GM23338 (cell line): ENCODE measurements at regions not wholly inside any gene's neighbourhood (a gene's known extent, or its start where the extent isn't known, plus 50 kb on each side); places are given as distances from the start of the nearest gene placed in this dataset.
A peak's percentile ranks its signal among the peaks of the same experiment; 100 is the strongest.

Source experiments
- CREB1 ChIP-seq: fragments of 250-450 bp; sonication (Bioruptor Pico); IDR thresholded peaks from 2 replicates; pipeline ENCODE4 v1.5.0; 2020; ENCODE audit warnings: low read depth, mild to moderate bottlenecking, moderate library complexity
- EZH2 ChIP-seq: fragments of 200-600 bp; sonication (generic); IDR thresholded peaks from one replicate; pipeline ENCODE4 v1.8.0; 2017; ENCODE audit warnings: antibody characterized with exemption, mild to moderate bottlenecking, low read depth; ENCODE audit not compliant: unreplicated experiment
- EZH2phosphoT487 ChIP-seq: fragments of 200-600 bp; sonication (generic); IDR thresholded peaks from one replicate; pipeline ENCODE4 v1.8.1; 2018; ENCODE audit warnings: antibody characterized with exemption; ENCODE audit not compliant: unreplicated experiment
- JUNB ChIP-seq: IDR thresholded peaks from one replicate; pipeline ENCODE4 v1.6.1; 2016; ENCODE audit warnings: antibody characterized with exemption; ENCODE audit not compliant: unreplicated experiment
- NANOG ChIP-seq: IDR thresholded peaks from 2 replicates; pipeline ENCODE4 v1.6.1; 2016; ENCODE audit warnings: antibody characterized with exemption, borderline replicate concordance
- POLR2AphosphoS5 ChIP-seq: IDR thresholded peaks from 2 replicates; pipeline ENCODE4 v1.6.1; 2016; ENCODE audit warnings: antibody characterized with exemption, low read depth
- STAT1 ChIP-seq: IDR thresholded peaks from one replicate; pipeline ENCODE4 v1.6.1; 2016; ENCODE audit warnings: antibody characterized with exemption; ENCODE audit not compliant: unreplicated experiment
- ZNF114 ChIP-seq: fragments of 250-450 bp; sonication (Bioruptor Pico); IDR thresholded peaks from 2 replicates; pipeline ENCODE4 v1.5.0; 2020; ENCODE audit warnings: mild to moderate bottlenecking, moderate library complexity
- TF ChIP-seq, protein P1 (sequence below), 2 experiments: fragments of 200-600 bp in 1 of 2; sonication (generic) in 1 of 2; conservative IDR thresholded peaks; 2 replicates each; pipeline versions ENCODE4 v1.5.1 to v1.6.1; 2016 to 2017; ENCODE audit warnings: antibody characterized with exemption in 2 of 2, low read depth in 2 of 2, mild to moderate bottlenecking in 2 of 2, moderate library complexity in 1 of 2
- TF ChIP-seq, protein P2 (sequence below): IDR thresholded peaks from one replicate; pipeline ENCODE4 v1.6.1; 2018; ENCODE audit warnings: antibody characterized with exemption; ENCODE audit not compliant: unreplicated experiment
- TF ChIP-seq, protein P3 (sequence below): fragments of 250-450 bp; sonication (Bioruptor Pico); IDR thresholded peaks from 2 replicates; pipeline ENCODE4 v1.5.0; 2020; ENCODE audit warnings: mild to moderate bottlenecking, moderate library complexity

DNA sequence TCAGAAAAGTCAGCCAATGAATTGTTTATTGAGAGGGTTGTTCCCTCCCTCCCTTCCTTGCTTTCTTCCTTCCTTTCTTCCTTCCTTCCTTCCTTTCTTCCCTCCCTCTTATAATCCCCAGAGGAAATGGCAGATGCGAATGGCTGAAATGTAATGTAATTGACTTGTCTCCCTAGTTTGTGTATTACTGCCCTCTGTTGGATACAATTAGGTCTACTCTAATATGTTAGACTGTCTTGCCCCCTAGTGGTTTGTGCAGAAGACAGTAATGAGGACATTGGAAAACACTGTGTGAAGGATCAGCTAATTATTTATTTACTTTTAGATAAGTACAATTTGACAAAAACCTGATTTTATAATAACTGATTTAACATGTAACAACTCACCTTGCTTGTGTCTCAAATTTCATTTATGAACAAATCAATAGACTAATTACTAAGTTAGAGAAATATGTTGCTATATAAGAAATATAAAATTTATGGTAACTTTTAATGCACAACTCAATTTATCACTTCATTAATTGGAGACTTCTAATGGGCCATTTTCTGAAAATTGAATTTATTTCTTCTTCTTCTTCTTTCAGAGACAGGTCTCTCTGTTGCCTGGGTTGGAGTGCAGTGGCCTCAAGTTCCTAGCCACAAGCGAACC is 229.8 kb upstream of the LRIG3 start:
- TF ChIP-seq, protein P1, sequence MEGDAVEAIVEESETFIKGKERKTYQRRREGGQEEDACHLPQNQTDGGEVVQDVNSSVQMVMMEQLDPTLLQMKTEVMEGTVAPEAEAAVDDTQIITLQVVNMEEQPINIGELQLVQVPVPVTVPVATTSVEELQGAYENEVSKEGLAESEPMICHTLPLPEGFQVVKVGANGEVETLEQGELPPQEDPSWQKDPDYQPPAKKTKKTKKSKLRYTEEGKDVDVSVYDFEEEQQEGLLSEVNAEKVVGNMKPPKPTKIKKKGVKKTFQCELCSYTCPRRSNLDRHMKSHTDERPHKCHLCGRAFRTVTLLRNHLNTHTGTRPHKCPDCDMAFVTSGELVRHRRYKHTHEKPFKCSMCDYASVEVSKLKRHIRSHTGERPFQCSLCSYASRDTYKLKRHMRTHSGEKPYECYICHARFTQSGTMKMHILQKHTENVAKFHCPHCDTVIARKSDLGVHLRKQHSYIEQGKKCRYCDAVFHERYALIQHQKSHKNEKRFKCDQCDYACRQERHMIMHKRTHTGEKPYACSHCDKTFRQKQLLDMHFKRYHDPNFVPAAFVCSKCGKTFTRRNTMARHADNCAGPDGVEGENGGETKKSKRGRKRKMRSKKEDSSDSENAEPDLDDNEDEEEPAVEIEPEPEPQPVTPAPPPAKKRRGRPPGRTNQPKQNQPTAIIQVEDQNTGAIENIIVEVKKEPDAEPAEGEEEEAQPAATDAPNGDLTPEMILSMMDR (conservative IDR thresholded peaks at IDR 0.05; ENCODE audit: low read depth in 2 of 2) = peak; percentile 100
- TF ChIP-seq POLR2AphosphoS5 (no peak), EZH2 (no peak), JUNB (no peak), CREB1 (CRISPR knock-in tag) (no peak), ZNF114 (no peak), STAT1 (no peak), EZH2phosphoT487 (no peak), NANOG (peak; percentile 19; the same call in 1 of the 2 replicates)
- TF ChIP-seq, protein P2, sequence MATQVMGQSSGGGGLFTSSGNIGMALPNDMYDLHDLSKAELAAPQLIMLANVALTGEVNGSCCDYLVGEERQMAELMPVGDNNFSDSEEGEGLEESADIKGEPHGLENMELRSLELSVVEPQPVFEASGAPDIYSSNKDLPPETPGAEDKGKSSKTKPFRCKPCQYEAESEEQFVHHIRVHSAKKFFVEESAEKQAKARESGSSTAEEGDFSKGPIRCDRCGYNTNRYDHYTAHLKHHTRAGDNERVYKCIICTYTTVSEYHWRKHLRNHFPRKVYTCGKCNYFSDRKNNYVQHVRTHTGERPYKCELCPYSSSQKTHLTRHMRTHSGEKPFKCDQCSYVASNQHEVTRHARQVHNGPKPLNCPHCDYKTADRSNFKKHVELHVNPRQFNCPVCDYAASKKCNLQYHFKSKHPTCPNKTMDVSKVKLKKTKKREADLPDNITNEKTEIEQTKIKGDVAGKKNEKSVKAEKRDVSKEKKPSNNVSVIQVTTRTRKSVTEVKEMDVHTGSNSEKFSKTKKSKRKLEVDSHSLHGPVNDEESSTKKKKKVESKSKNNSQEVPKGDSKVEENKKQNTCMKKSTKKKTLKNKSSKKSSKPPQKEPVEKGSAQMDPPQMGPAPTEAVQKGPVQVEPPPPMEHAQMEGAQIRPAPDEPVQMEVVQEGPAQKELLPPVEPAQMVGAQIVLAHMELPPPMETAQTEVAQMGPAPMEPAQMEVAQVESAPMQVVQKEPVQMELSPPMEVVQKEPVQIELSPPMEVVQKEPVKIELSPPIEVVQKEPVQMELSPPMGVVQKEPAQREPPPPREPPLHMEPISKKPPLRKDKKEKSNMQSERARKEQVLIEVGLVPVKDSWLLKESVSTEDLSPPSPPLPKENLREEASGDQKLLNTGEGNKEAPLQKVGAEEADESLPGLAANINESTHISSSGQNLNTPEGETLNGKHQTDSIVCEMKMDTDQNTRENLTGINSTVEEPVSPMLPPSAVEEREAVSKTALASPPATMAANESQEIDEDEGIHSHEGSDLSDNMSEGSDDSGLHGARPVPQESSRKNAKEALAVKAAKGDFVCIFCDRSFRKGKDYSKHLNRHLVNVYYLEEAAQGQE = no peak
- TF ChIP-seq, protein P3, sequence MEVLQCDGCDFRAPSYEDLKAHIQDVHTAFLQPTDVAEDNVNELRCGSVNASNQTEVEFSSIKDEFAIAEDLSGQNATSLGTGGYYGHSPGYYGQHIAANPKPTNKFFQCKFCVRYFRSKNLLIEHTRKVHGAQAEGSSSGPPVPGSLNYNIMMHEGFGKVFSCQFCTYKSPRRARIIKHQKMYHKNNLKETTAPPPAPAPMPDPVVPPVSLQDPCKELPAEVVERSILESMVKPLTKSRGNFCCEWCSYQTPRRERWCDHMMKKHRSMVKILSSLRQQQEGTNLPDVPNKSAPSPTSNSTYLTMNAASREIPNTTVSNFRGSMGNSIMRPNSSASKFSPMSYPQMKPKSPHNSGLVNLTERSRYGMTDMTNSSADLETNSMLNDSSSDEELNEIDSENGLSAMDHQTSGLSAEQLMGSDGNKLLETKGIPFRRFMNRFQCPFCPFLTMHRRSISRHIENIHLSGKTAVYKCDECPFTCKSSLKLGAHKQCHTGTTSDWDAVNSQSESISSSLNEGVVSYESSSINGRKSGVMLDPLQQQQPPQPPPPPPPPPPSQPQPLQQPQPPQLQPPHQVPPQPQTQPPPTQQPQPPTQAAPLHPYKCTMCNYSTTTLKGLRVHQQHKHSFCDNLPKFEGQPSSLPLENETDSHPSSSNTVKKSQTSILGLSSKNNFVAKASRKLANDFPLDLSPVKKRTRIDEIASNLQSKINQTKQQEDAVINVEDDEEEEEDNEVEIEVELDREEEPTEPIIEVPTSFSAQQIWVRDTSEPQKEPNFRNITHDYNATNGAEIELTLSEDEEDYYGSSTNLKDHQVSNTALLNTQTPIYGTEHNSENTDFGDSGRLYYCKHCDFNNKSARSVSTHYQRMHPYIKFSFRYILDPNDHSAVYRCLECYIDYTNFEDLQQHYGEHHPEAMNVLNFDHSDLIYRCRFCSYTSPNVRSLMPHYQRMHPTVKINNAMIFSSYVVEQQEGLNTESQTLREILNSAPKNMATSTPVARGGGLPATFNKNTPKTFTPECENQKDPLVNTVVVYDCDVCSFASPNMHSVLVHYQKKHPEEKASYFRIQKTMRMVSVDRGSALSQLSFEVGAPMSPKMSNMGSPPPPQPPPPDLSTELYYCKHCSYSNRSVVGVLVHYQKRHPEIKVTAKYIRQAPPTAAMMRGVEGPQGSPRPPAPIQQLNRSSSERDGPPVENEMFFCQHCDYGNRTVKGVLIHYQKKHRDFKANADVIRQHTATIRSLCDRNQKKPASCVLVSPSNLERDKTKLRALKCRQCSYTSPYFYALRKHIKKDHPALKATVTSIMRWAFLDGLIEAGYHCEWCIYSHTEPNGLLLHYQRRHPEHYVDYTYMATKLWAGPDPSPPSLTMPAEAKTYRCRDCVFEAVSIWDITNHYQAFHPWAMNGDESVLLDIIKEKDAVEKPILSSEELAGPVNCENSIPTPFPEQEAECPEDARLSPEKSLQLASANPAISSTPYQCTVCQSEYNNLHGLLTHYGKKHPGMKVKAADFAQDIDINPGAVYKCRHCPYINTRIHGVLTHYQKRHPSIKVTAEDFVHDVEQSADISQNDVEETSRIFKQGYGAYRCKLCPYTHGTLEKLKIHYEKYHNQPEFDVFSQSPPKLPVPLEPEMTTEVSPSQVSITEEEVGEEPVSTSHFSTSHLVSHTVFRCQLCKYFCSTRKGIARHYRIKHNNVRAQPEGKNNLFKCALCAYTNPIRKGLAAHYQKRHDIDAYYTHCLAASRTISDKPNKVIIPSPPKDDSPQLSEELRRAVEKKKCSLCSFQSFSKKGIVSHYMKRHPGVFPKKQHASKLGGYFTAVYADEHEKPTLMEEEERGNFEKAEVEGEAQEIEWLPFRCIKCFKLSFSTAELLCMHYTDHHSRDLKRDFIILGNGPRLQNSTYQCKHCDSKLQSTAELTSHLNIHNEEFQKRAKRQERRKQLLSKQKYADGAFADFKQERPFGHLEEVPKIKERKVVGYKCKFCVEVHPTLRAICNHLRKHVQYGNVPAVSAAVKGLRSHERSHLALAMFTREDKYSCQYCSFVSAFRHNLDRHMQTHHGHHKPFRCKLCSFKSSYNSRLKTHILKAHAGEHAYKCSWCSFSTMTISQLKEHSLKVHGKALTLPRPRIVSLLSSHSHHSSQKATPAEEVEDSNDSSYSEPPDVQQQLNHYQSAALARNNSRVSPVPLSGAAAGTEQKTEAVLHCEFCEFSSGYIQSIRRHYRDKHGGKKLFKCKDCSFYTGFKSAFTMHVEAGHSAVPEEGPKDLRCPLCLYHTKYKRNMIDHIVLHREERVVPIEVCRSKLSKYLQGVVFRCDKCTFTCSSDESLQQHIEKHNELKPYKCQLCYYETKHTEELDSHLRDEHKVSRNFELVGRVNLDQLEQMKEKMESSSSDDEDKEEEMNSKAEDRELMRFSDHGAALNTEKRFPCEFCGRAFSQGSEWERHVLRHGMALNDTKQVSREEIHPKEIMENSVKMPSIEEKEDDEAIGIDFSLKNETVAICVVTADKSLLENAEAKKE (CRISPR knock-in tag) = no peak
